H54 (cell line): ENCODE measurements at regions not wholly inside any gene's neighbourhood (a gene's known extent, or its start where the extent isn't known, plus 50 kb on each side); places are given as distances from the start of the nearest gene placed in this dataset.
"Not testable (repeated sequence)": the region's sequence is repeated elsewhere in the genome, so short reads cannot be mapped to it uniquely, and the experiment has no call there.

Source experiments
- DNase-seq: peaks from one replicate; pipeline ENCODE4 v3.0.0; 2011; ENCODE audit warnings: low spot score, mixed read lengths; ENCODE audit not compliant: insufficient read length
- FAIRE-seq: peaks from 3 replicates; lab custom pipeline; 2011; peaks lifted over from hg19 to GRCh38; lab: Jason Lieb, UNC
- POLR2A ChIP-seq: IDR thresholded peaks from 2 replicates; pipeline ENCODE4 v1.6.1; 2011; ENCODE audit warnings: low read depth, mild to moderate bottlenecking, low read length

DNA sequence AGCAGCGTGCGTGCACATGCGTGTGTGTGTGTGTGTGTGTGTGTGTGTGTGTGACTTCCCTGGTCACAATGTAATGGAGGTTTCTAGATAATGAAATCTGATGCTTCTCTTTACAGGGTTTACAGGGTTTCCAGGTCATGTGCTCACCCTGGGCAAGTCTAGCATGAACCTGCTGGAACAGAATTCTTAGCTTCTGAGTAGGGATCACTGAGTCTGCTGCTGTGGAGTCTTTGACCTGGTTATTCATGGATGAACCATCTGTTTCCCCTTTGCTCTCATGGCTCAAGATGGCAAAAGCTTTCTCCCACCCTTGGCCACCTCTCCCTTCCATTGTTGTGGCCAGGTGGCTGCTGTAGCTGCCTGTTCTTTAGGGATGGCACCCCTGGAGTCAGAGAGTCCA lies 111.6 kb upstream of the SHB start:
- TF ChIP-seq POLR2A: no peak
- FAIRE-seq (no peak), DNase-seq (no peak)

DNA sequence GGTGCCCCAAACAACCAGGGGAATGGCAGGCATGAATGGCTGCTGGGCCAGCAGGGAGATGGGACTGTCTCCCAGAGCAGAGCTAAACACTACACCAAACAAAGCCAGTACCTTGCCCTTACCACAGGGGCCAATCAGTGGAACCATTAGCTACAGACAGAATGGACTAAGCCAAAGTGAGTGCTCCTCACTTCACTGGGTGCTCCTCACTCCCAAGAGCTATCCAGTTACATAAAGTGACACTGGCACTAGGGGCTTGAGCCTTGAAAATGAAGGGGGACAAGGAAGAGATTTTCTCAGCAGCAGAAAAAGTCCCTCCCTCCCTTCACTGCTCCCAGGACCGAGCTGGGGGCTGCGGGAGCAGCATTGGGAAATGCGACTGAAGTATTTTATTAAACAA lies 110.9 kb upstream of the SHB start:
- FAIRE-seq: no peak
- DNase-seq: no peak
- TF ChIP-seq POLR2A: no peak

DNA sequence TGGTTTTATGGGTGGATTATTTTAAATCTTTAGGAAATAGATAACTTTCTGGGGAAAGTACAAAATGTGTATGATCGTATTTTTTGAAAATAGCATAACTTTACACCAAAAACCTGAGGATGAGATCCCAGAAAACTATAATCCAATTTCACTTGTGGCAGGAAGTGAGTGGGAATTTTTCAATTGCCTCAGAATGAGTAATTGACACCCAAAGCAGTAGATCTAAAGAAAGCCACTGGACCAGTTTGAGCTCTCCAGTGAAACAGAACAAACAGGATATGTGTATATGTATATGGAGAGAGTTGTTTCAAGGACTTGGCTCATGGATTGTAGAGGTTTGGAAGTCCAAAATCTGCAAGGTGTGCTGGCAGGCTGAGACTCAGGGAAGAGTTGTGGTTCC lies 109.2 kb upstream of the SHB start:
- no peak for TF ChIP-seq POLR2A

DNA sequence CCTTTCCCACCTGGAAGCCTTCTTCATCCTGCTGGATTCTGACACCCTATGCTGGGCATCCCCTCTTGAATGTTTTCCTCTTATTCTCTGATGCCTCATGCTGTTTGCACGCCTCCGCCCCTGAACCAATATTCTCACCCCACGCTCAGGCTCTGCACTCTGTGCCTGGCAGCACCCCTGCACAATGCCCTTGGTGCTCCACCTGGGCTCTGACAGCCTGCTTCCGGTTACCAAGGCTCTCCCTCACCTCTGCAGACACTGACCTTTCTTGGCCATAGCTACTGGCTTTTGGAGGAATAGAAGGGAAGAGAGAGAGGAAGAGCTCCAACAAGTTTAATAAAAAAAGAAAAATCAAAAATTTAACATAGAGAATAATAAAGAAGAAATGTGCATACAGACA lies 108.7 kb upstream of the SHB start:
- DNase-seq (no peak), FAIRE-seq (no peak)
- TF ChIP-seq POLR2A: no peak

More for the DNA sequence above, 109.2 kb upstream of the SHB start:
- no peak for FAIRE-seq
- no peak for DNase-seq

DNA sequence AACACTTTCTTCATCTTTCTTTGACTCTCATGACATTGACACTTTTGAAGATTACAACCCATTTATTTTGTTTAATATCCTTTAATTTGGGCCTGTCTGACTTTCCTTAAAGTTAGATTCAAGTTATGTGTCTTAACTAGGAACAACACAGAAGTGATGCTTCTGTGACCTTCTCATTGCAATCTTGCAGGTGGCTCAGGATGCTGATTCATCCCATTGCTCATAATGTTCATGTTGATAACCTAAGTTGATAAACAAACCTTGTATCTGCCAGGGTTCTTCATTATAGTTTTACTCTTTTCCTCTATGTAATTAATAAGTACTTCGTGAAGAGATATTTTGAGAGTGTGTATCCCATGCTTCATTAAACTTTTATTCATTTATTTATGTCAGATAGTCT lies 107.2 kb upstream of the SHB start:
- TF ChIP-seq POLR2A: no peak
- DNase-seq: no peak
- no peak for FAIRE-seq

DNA sequence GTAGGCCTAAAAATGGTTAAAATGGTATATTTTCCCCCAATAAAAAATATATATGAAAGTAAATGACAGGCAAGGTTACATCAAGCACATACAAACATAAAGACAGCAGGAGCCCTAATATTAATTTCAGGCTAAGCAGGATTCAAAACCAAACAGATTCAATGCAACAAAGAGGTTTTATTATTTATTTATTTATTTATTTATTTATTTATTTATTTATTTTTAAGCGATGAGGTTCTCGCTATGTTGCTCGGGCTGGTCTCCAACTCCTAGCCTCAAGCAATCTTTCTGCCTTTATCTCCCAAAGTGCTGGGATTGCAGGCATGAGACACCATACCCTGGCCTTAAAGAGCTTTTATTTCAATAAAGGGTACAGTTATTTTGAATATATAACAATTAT lies 106.4 kb upstream of the SHB start:
- DNase-seq (no peak), FAIRE-seq (no peak)
- no peak for TF ChIP-seq POLR2A

DNA sequence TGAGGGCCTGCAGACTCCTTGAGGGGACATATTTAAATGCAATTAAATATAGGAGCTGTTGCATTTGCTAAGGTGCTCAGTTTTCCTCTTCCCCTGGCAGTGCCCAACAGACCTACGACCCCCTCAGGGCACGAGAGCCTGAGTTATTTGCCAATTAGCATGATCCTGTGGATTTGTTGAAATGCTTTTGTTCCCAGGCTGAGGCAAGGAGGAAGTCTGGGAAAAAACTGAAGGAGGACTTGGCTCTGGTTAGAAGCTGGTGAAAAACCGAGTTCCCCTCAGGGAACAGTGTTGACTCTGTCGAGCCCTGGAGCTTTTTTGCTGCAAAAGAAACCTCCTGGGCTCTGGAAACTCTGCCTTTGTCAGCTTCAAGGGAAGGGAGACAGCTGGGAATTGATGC lies 103.6 kb upstream of the SHB start:
- FAIRE-seq: no peak
- no peak for TF ChIP-seq POLR2A
- no peak for DNase-seq

DNA sequence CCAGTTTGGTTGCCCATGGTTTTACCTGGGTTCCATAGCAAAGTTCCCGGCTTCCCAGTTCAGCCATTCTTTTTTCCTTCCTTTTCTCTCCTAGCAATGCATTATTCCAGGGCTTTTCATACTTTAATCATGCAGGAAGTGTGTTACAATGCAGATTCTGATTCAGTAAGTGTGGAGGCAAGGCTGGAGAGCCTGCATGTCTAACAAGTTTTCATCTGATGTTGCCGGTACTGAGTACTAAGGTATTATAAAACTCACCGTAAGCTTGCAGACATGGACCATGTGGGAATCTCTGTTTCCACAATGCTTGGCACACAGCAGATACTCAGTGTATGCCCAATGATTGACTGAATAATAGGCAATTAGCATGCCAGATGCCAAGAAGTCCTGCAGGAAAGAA lies 102.9 kb upstream of the SHB start:
- TF ChIP-seq POLR2A: no peak
- FAIRE-seq (no peak), DNase-seq (no peak)

DNA sequence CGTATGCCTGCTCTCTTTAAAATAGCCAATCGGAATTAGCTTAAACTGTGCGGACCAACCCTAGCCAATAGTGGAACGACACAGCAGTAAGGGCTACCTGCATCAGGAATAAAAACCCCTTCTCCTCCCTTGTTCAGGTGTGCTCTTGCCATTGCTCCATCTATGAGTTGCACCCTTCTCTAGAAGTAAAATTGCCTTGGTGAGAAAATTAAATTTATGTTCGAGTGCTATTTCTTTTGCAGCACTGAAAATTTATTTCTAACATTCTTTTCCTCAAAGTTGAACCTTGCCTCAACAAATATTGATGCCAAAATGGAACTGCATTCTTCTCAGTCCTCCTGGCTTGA lies 102.5 kb upstream of the SHB start:
- FAIRE-seq: no peak
- no peak for TF ChIP-seq POLR2A
- DNase-seq: no peak

DNA sequence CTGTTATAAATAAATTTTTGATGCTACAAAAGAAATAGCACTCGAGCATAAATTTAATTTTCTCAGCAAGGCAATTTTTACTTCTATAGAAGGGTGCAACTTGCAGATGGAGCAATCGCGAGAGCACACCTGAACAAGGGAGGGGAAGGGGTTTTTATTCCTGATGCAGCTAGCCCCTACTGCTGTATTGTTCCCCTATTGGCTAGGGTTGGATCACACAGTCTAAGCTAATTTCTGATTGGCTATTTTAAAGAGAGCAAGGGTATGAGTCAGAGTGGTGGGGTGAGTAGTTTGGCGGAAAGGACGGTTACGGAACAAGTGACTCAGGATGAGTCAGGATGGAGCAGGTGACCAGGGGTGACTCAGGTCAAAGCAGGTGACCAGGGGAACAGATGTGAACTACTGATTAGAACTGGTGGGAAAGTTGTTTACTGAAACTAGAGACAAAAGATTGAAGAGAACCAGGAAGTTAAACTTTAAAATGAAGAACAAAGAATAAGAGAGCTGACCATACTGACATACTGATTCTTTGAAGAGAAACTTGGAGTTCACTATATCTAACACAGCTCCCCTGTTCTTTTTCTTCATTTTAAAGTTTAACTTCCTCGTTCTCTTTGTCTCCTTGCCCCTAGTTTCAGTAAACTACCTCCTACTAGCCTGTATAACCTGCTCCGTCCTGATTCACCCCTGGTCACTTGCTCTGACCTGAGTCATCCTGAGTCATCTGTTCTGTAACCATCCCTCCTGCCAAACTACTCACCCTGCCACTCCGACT lies 101.9 kb upstream of the SHB start:
- peak; percentile 66 for FAIRE-seq
- peak; percentile 24 for DNase-seq

DNA sequence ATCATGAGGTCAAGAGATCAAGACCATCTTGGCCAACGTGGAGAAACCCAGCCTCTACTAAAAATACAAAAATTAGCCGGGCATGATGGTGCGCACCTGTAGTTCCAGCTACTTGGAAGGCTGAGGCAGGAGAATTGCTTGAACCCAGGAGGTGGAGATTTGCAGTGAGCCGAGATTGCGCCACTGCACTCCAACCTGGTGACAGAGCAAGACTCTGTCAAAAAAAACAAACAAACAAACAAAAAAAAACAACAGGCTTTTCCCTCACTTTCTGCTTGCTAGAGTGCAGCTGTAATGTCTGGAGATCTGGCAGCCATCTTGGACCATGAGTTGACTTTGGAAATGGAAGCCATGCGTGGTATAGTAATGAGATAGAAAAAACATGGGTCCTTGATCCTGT lies 101.1 kb upstream of the SHB start:
- DNase-seq, FAIRE-seq: not testable (repeated sequence)

DNA sequence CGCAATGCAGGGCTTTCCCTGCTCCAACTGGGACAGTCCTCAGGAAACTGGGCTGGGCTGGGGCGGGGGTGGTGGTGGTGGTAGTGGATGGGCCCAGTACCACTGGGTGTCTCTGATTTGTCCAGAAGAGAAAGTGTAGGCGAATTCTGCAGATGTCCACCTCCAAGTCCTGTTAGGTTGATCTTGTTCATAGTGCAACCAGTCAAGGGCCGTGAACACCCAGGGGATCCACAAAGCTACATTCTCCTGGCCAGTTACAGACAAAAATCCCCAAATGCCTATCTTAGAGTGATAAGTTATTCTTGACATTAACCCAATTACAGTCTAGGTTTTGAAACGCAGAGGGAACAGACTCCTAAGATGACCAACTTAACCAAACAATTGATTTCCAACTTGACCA lies 97.5 kb upstream of the SHB start:
- DNase-seq (no peak), FAIRE-seq (no peak)
- TF ChIP-seq POLR2A: no peak

DNA sequence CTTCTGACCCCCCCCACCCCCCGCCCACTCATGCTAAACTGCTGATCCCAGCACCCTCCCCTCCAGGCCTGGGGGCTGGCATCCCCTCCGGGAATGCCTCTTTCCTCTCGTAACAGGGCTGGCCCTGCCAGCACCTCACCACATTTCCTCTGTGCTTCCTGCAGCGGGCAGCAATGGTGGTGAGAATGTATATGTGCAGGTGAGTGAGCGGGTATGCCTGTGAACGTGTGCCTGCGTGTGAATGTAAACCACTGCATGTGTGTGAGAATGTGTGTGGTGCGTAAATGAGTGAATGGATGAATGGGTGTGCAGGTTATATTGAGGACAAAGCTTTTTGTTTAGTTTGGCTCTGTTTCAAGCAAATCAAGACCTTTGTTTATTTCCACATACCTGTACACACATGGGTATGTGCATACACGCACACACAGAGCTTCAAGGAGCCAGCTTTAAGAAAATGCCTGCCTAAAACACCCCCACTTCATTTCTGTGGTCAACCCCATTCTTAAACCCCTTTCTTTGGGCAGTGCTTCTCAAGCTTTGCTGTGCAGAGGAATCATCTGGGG lies 95.7 kb upstream of the SHB start:
- FAIRE-seq: no peak
- no peak for DNase-seq

DNA sequence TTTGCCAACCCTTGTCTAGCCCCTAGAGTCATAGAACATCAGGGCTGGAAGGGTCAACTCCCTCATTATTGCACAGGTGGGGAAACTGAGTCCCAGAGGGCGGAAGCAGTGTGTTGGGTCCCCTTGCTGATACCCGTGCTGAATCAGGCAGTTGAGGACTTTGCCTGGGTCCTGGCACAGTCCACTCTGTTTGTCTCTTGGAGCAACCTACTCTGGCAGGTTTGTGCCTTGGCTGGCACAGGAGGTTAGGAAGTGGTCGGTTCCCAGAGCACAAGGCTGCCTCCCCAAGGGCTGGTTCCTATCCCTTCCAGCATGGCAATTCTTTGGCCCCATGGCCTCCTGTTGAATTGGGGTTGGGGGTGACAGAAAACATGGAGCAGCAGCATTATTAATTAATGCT lies 94.5 kb upstream of the SHB start:
- TF ChIP-seq POLR2A: no peak
- FAIRE-seq (no peak), DNase-seq (no peak)

More for the DNA sequence above, 95.7 kb upstream of the SHB start:
- TF ChIP-seq POLR2A: no peak
